WTC11 (cell line): ENCODE measurements at regions not wholly inside any gene's neighbourhood (a gene's known extent, or its start where the extent isn't known, plus 50 kb on each side); places are given as distances from the start of the nearest gene placed in this dataset.

Experiments used
- ATAC-seq: fragments of 200-7000 bp; cut with Tn5 transposase; 2 replicates; pipeline ENCODE4 v1.10.0; 2021; ENCODE audit warnings: mild to moderate bottlenecking, moderate library complexity
- CTCF ChIA-PET: fragments of 300-600 bp; sonication (Branson Sonifier 250); formaldehyde crosslinking; loops from one replicate; lab custom pipeline; 2021; ENCODE audit warnings: antibody characterized with exemption; lab: Charles Lee
- POLR2A ChIA-PET: fragments of 350-600 bp; sonication (Branson Sonifier 250); formaldehyde crosslinking; loops from one replicate; lab custom pipeline; 2021; ENCODE audit warnings: antibody characterized with exemption; lab: Charles Lee
- DNase-seq: peaks from one replicate; pipeline ENCODE4 v3.0.0; 2021; ENCODE audit warnings: low spot score
- H3K27ac Mint-ChIP-seq: 2 replicates; pipeline ENCODE4 v1.8.0; 2021; ENCODE audit warnings: mixed read lengths
- H3K27me3 Mint-ChIP-seq: 2 replicates; pipeline ENCODE4 v1.8.0; 2021; ENCODE audit warnings: low read depth, mild to moderate bottlenecking, moderate library complexity, mixed read lengths
- H3K36me3 Mint-ChIP-seq: 2 replicates; pipeline ENCODE4 v1.8.0; 2021; ENCODE audit warnings: mixed read lengths
- H3K4me1 Mint-ChIP-seq: 2 replicates; pipeline ENCODE4 v1.8.0; 2022; ENCODE audit warnings: mixed read lengths
- H3K4me3 Mint-ChIP-seq: 2 replicates; pipeline ENCODE4 v1.8.0; 2021; ENCODE audit warnings: mild to moderate bottlenecking, moderate library complexity, mixed read lengths
- H3K9me3 Mint-ChIP-seq: 2 replicates; pipeline ENCODE4 v1.8.0; 2021; ENCODE audit warnings: mixed read lengths
- CREB1 ChIP-seq: sonication (generic); formaldehyde crosslinking; IDR thresholded peaks from 2 replicates; pipeline ENCODE4 v1.8.0; 2023; ENCODE audit warnings: mild to moderate bottlenecking, missing genetic modification reagents
- GABPB1 ChIP-seq: sonication (generic); formaldehyde crosslinking; IDR thresholded peaks from 2 replicates; pipeline ENCODE4 v1.8.1; 2023; ENCODE audit warnings: mild to moderate bottlenecking, missing genetic modification reagents
- HMGA2 ChIP-seq: fragments of 250-450 bp; sonication (Bioruptor Pico); IDR thresholded peaks from 2 replicates; pipeline ENCODE4 v1.4.0; 2021; ENCODE audit warnings: mild to moderate bottlenecking, moderate library complexity
- ZNF232 ChIP-seq: sonication (generic); formaldehyde crosslinking; IDR thresholded peaks from 2 replicates; pipeline ENCODE4 v1.8.0; 2022; ENCODE audit warnings: mild to moderate bottlenecking, missing genetic modification reagents
- ZNF263 ChIP-seq: sonication (generic); formaldehyde crosslinking; IDR thresholded peaks from 2 replicates; pipeline ENCODE4 v1.8.1; 2022; ENCODE audit warnings: low read depth, mild to moderate bottlenecking, moderate library complexity, missing genetic modification reagents
- TF ChIP-seq, protein P1 (sequence below): sonication (generic); formaldehyde crosslinking; IDR thresholded peaks from 2 replicates; pipeline ENCODE4 v1.8.1; 2022; ENCODE audit warnings: mild to moderate bottlenecking, missing genetic modification reagents, moderate library complexity, borderline replicate concordance
- TF ChIP-seq, protein P2 (sequence below): fragments of 250-450 bp; sonication (Bioruptor Pico); conservative IDR thresholded peaks from 2 replicates; pipeline ENCODE4 v1.9.0; 2021; ENCODE audit warnings: mild to moderate bottlenecking
- TF ChIP-seq, protein P3 (sequence below): sonication (generic); formaldehyde crosslinking; IDR thresholded peaks from 2 replicates; pipeline ENCODE4 v1.8.0; 2022; ENCODE audit warnings: mild to moderate bottlenecking, missing genetic modification reagents
- TF ChIP-seq, protein P4 (sequence below): sonication (generic); formaldehyde crosslinking; IDR thresholded peaks from 2 replicates; pipeline ENCODE4 v1.8.0; 2022; ENCODE audit warnings: mild to moderate bottlenecking, missing genetic modification reagents
- TF ChIP-seq, protein P5 (sequence below): sonication (generic); formaldehyde crosslinking; IDR thresholded peaks from 2 replicates; pipeline ENCODE4 v1.8.1; 2023; ENCODE audit warnings: mild to moderate bottlenecking, missing genetic modification reagents, borderline replicate concordance
- TF ChIP-seq, protein P6 (sequence below): sonication (generic); formaldehyde crosslinking; IDR thresholded peaks from 2 replicates; pipeline ENCODE4 v1.8.0; 2023; ENCODE audit warnings: mild to moderate bottlenecking, missing genetic modification reagents
- TF ChIP-seq, protein P7 (sequence below): sonication (generic); formaldehyde crosslinking; IDR thresholded peaks from 2 replicates; pipeline ENCODE4 v1.8.1; 2023; ENCODE audit warnings: mild to moderate bottlenecking, moderate library complexity, missing genetic modification reagents
- TF ChIP-seq, protein P8 (sequence below): sonication (generic); formaldehyde crosslinking; IDR thresholded peaks from 2 replicates; pipeline ENCODE4 v1.8.0; 2022; ENCODE audit warnings: mild to moderate bottlenecking, missing genetic modification reagents
- TF ChIP-seq, protein P9 (sequence below): sonication (generic); formaldehyde crosslinking; IDR thresholded peaks from 2 replicates; pipeline ENCODE4 v1.8.1; 2022; ENCODE audit warnings: missing genetic modification reagents, borderline replicate concordance

DNA sequence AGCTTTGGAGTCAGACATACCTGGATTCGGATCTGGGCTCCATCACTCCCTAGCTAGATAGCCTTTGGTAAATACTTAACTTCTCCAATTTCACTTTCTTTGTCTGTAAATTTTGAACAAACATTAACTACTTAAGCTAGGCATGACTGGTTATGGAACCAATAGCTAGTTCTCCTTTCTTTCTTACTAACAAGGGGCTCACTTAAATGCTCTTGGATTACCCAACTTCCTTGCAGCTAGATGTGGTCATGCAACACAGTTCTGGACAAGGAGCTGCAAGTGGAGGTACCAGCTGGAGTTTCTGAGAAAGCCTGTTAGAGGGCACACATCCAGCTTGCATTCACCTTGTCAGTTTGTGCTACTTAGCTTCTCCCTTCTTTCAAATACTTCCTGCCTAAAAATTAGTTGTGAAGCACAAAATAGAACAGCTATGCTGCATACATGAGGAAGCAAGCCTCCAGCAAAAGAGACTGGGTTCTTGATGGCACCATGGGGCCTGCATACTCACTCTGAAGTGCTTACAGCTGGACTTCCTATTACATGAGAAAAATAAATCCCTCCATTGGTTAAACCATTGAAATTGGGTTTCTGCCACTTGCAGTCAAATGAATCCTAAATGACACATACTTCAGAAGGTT, 210.1 kb upstream of the EEA1 start (continued):
- TF ChIP-seq, protein P1, sequence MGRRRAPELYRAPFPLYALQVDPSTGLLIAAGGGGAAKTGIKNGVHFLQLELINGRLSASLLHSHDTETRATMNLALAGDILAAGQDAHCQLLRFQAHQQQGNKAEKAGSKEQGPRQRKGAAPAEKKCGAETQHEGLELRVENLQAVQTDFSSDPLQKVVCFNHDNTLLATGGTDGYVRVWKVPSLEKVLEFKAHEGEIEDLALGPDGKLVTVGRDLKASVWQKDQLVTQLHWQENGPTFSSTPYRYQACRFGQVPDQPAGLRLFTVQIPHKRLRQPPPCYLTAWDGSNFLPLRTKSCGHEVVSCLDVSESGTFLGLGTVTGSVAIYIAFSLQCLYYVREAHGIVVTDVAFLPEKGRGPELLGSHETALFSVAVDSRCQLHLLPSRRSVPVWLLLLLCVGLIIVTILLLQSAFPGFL (CRISPR knock-in tag) = no peak
- TF ChIP-seq, all 79 proteins: peak for 0

DNA sequence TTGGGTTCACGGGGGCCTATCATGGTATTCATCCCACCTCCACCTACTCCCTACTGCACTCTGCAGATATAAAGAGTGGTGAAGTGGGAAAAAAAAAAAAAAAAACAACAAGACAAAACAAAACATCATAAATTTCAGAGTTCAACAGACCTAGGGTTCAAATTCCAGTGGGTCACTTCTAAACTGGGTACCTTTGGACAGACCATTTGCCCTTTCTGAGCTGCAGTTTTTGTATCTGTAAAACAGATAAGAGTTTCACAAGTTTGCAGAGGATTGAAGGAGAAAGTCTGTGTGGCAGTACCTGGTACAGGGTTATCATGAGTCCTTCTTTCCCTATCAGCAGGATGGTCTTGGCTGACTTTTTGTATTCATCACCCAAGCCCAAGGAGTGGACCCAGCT, 211.2 kb upstream of the EEA1 start:
- 0 out of 2 replicates have a peak, but pooled peaks cover 3% of the 10 kb centered on the region for H3K4me1 Mint-ChIP-seq
- H3K27me3 Mint-ChIP-seq = no peaks in the 10 kb centered on the region; the same call in 1 of the 2 replicates
- no peaks in the 10 kb centered on the region for H3K36me3 Mint-ChIP-seq
- H3K9me3 Mint-ChIP-seq = no peaks in the 10 kb centered on the region
- TF ChIP-seq, protein P2, sequence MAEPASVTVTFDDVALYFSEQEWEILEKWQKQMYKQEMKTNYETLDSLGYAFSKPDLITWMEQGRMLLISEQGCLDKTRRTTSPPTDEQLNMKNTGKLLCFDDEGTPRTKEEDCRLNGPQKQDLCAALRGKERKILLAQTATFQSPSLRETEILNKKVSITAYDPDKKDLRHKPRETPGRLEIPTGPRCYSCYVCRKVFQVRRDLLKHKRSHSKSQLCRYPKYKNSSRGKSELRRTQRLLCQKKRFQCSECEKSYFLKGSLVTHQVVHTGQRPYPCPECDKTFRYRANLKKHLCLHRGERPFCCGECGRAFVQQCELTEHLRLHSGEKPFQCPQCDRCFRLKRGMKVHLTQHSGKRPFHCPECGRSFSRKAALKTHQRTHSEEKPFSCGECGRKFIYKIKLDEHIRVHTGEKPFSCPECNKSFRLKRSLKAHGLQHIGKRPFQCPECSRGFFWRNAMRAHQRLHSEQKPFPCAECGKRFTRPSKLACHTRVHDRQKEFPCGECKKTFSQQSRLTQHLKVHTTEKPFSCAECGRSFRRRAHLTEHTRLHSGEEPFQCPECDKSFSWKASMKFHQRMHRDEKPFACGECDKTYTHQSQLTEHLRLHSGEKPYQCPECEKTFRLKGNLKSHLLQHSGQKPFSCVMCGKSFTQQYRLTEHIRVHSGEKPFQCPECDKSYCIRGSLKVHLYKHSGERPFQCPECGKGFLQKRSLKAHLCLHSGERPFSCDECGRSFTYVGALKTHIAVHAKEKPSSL = no peak
- TF ChIP-seq HMGA2 (CRISPR knock-in tag) (no peak), ZNF232 (no peak), CREB1 (CRISPR knock-in tag) (no peak), GABPB1 (no peak)
- TF ChIP-seq, protein P3, sequence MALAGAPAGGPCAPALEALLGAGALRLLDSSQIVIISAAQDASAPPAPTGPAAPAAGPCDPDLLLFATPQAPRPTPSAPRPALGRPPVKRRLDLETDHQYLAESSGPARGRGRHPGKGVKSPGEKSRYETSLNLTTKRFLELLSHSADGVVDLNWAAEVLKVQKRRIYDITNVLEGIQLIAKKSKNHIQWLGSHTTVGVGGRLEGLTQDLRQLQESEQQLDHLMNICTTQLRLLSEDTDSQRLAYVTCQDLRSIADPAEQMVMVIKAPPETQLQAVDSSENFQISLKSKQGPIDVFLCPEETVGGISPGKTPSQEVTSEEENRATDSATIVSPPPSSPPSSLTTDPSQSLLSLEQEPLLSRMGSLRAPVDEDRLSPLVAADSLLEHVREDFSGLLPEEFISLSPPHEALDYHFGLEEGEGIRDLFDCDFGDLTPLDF (CRISPR knock-in tag) = no peak
- TF ChIP-seq, protein P4, sequence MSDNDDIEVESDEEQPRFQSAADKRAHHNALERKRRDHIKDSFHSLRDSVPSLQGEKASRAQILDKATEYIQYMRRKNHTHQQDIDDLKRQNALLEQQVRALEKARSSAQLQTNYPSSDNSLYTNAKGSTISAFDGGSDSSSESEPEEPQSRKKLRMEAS = no peak
- TF ChIP-seq, protein P5, sequence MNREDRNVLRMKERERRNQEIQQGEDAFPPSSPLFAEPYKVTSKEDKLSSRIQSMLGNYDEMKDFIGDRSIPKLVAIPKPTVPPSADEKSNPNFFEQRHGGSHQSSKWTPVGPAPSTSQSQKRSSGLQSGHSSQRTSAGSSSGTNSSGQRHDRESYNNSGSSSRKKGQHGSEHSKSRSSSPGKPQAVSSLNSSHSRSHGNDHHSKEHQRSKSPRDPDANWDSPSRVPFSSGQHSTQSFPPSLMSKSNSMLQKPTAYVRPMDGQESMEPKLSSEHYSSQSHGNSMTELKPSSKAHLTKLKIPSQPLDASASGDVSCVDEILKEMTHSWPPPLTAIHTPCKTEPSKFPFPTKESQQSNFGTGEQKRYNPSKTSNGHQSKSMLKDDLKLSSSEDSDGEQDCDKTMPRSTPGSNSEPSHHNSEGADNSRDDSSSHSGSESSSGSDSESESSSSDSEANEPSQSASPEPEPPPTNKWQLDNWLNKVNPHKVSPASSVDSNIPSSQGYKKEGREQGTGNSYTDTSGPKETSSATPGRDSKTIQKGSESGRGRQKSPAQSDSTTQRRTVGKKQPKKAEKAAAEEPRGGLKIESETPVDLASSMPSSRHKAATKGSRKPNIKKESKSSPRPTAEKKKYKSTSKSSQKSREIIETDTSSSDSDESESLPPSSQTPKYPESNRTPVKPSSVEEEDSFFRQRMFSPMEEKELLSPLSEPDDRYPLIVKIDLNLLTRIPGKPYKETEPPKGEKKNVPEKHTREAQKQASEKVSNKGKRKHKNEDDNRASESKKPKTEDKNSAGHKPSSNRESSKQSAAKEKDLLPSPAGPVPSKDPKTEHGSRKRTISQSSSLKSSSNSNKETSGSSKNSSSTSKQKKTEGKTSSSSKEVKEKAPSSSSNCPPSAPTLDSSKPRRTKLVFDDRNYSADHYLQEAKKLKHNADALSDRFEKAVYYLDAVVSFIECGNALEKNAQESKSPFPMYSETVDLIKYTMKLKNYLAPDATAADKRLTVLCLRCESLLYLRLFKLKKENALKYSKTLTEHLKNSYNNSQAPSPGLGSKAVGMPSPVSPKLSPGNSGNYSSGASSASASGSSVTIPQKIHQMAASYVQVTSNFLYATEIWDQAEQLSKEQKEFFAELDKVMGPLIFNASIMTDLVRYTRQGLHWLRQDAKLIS (CRISPR knock-in tag) = no peak
- TF ChIP-seq, all 79 proteins: peak for 0
- no peak overlapping the region for H3K4me3 Mint-ChIP-seq
- no peak overlapping the region for H3K27ac Mint-ChIP-seq
- DNase-seq (no peak), ATAC-seq (no peak)
- CTCF ChIA-PET = interaction anchor here (0.8 kb wide), 1 partner anchor 144 kb away, joined by 3 read pairs; no protein-coding TSS in a partner anchor
- POLR2A ChIA-PET = no interaction called here

DNA sequence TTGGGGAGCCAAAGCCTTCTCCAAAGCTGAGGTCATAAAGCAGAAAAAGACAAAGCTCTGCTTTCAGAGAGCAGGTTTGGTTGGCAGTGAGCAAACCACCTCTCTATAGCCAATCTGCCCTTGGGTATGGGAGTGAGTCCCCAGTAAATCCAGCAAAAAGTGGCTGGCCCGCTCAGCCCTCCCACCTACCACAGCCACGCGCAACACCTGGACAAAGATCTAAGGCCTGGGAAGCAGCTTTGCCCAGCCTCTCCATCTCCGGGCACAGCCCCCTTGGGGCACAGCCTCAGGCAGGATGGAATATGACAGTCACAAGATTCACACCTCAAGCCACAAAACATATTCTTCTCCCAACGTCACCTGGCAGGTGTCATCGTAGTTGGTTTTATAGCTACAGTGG, 211.7 kb upstream of the EEA1 start:
- no peaks in the 10 kb centered on the region for H3K36me3 Mint-ChIP-seq
- no peaks in the 10 kb centered on the region; the same call in 1 of the 2 replicates for H3K27me3 Mint-ChIP-seq
- DNase-seq (no peak), ATAC-seq (no peak)
- 0 out of 2 replicates have a peak, but pooled peaks cover 3% of the 10 kb centered on the region for H3K4me1 Mint-ChIP-seq
- H3K9me3 Mint-ChIP-seq = no peaks in the 10 kb centered on the region
- H3K4me3 Mint-ChIP-seq = no peak overlapping the region
- ChIA-PET CTCF (interaction anchor here (0.8 kb wide), 1 partner anchor 143 kb away, joined by 3 read pairs; no protein-coding TSS in a partner anchor), POLR2A (no interaction called here)
- no peak overlapping the region for H3K27ac Mint-ChIP-seq
- TF ChIP-seq ZNF263 (CRISPR knock-in tag) = no peak
- TF ChIP-seq, protein P6, sequence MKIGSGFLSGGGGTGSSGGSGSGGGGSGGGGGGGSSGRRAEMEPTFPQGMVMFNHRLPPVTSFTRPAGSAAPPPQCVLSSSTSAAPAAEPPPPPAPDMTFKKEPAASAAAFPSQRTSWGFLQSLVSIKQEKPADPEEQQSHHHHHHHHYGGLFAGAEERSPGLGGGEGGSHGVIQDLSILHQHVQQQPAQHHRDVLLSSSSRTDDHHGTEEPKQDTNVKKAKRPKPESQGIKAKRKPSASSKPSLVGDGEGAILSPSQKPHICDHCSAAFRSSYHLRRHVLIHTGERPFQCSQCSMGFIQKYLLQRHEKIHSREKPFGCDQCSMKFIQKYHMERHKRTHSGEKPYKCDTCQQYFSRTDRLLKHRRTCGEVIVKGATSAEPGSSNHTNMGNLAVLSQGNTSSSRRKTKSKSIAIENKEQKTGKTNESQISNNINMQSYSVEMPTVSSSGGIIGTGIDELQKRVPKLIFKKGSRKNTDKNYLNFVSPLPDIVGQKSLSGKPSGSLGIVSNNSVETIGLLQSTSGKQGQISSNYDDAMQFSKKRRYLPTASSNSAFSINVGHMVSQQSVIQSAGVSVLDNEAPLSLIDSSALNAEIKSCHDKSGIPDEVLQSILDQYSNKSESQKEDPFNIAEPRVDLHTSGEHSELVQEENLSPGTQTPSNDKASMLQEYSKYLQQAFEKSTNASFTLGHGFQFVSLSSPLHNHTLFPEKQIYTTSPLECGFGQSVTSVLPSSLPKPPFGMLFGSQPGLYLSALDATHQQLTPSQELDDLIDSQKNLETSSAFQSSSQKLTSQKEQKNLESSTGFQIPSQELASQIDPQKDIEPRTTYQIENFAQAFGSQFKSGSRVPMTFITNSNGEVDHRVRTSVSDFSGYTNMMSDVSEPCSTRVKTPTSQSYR = no peak
- TF ChIP-seq, protein P7, sequence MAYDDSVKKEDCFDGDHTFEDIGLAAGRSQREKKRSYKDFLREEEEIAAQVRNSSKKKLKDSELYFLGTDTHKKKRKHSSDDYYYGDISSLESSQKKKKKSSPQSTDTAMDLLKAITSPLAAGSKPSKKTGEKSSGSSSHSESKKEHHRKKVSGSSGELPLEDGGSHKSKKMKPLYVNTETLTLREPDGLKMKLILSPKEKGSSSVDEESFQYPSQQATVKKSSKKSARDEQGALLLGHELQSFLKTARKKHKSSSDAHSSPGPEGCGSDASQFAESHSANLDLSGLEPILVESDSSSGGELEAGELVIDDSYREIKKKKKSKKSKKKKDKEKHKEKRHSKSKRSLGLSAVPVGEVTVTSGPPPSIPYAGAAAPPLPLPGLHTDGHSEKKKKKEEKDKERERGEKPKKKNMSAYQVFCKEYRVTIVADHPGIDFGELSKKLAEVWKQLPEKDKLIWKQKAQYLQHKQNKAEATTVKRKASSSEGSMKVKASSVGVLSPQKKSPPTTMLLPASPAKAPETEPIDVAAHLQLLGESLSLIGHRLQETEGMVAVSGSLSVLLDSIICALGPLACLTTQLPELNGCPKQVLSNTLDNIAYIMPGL (CRISPR knock-in tag) = no peak
- TF ChIP-seq, protein P8, sequence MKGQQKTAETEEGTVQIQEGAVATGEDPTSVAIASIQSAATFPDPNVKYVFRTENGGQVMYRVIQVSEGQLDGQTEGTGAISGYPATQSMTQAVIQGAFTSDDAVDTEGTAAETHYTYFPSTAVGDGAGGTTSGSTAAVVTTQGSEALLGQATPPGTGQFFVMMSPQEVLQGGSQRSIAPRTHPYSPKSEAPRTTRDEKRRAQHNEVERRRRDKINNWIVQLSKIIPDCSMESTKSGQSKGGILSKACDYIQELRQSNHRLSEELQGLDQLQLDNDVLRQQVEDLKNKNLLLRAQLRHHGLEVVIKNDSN = no peak
- TF ChIP-seq, protein P9, sequence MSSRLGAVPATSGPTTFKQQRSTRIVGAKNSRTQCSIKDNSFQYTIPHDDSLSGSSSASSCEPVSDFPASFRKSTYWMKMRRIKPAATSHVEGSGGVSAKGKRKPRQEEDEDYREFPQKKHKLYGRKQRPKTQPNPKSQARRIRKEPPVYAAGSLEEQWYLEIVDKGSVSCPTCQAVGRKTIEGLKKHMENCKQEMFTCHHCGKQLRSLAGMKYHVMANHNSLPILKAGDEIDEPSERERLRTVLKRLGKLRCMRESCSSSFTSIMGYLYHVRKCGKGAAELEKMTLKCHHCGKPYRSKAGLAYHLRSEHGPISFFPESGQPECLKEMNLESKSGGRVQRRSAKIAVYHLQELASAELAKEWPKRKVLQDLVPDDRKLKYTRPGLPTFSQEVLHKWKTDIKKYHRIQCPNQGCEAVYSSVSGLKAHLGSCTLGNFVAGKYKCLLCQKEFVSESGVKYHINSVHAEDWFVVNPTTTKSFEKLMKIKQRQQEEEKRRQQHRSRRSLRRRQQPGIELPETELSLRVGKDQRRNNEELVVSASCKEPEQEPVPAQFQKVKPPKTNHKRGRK (CRISPR knock-in tag) = no peak
